Testis (tissue), 2 donors: ENCODE measurements at regions not wholly inside any gene's neighbourhood (a gene's known extent, or its start where the extent isn't known, plus 50 kb on each side); places are given as distances from the start of the nearest gene placed in this dataset.

Source experiments
- POLR2A ChIP-seq: fragments of 450-650 bp; IDR thresholded peaks from one replicate; pipeline ENCODE4 v1.6.1; 2017; ENCODE audit warnings: antibody characterized with exemption, mild to moderate bottlenecking, moderate library complexity
- TF ChIP-seq, protein P1 (sequence below), 3 experiments: fragments of 450-650 bp in 2 of 3; fragments of 200-600 bp in 1 of 3; sonication (generic) in 1 of 3; IDR thresholded peaks; one replicate each; pipeline ENCODE4 v1.5.1; 2016 to 2019; ENCODE audit warnings: antibody characterized with exemption in 3 of 3, mild to moderate bottlenecking in 2 of 3, moderate library complexity in 1 of 3

GRCh38 chr3:3666664-3667063, 132.6 kb upstream of the LRRN1 start:
- TF ChIP-seq, protein P1, sequence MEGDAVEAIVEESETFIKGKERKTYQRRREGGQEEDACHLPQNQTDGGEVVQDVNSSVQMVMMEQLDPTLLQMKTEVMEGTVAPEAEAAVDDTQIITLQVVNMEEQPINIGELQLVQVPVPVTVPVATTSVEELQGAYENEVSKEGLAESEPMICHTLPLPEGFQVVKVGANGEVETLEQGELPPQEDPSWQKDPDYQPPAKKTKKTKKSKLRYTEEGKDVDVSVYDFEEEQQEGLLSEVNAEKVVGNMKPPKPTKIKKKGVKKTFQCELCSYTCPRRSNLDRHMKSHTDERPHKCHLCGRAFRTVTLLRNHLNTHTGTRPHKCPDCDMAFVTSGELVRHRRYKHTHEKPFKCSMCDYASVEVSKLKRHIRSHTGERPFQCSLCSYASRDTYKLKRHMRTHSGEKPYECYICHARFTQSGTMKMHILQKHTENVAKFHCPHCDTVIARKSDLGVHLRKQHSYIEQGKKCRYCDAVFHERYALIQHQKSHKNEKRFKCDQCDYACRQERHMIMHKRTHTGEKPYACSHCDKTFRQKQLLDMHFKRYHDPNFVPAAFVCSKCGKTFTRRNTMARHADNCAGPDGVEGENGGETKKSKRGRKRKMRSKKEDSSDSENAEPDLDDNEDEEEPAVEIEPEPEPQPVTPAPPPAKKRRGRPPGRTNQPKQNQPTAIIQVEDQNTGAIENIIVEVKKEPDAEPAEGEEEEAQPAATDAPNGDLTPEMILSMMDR (IDR thresholded peaks at IDR 0.05) = no peak
- no peak for TF ChIP-seq POLR2A
